ENCODE measurements at regions not wholly inside any gene's neighbourhood (a gene's known extent, or its start where the extent isn't known, plus 50 kb on each side); places are given as distances from the start of the nearest gene placed in this dataset.

GRCh38 chr6:104633125-104633524, 226.6 kb downstream of the HACE1 start:
- Histone ChIP-seq H4K20me1 (replicated peaks in 1 of 2; ENCODE audit: control insufficient read depth in 1 of 2, insufficient read depth in 2 of 2, low read length in 2 of 2) (no peaks in the 10 kb centered on the region), H2BK120ac (replicated peaks; ENCODE audit: low read depth, low read length) (no peak overlapping the region), H3K56ac (replicated peaks; ENCODE audit: insufficient read length, low read depth, low read length) (no peak overlapping the region), H2BK15ac (ENCODE audit: low read length) (no peak overlapping the region), H3K18ac (ENCODE audit: extremely low read depth, low read length) (no peak overlapping the region), H3K4me2 (ENCODE audit: insufficient read depth in 1 of 2, low read depth in 2 of 2, low read length in 2 of 2) (no peak overlapping the region), H3K79me1 (ENCODE audit: low read depth, low read length) (no peaks in the 10 kb centered on the region), H3K36me3 (ENCODE audit: control insufficient read depth in 2 of 4, insufficient read depth in 4 of 4, low read length in 3 of 4) (no peaks in the 10 kb centered on the region), H3K27ac (ENCODE audit: low read depth, low read length) (no peak overlapping the region), H3K79me2 (ENCODE audit: control insufficient read depth in 1 of 2, insufficient read depth in 2 of 2, low read length in 2 of 2) (no peaks in the 10 kb centered on the region), H2BK12ac (ENCODE audit: low read depth, low read length) (no peak overlapping the region), H3K9me3 (ENCODE audit: insufficient read depth in 2 of 2, low read depth in 1 of 2, low read length in 1 of 2) (no peaks in the 10 kb centered on the region), H3K4ac (replicated peaks; ENCODE audit: insufficient read length, low read depth, low read length) (no peak overlapping the region), H3K9ac (replicated peaks in 1 of 4; ENCODE audit: extremely low read depth in 1 of 4, low read depth in 3 of 4, low read length in 3 of 4) (no peak overlapping the region), H2BK5ac (ENCODE audit: low read depth, low read length) (no peak overlapping the region), H3K14ac (ENCODE audit: insufficient read length) (no peak overlapping the region), H3K4me1 (replicated peaks in 1 of 4; ENCODE audit: control insufficient read depth in 3 of 4, insufficient read depth in 4 of 4, low read length in 3 of 4) (peaks cover 0 to 5% (median 2%) of the 10 kb centered on the region in 4 experiments; a peak in 2 of 7 replicates), H4K8ac (ENCODE audit: extremely low read depth, insufficient read depth, low read length) (no peak overlapping the region), H4K91ac (replicated peaks; ENCODE audit: insufficient read length, low read length) (no peak overlapping the region), H4K5ac (ENCODE audit: insufficient read length, low read depth, low read length) (no peak overlapping the region), H3K23me2 (ENCODE audit: low read depth, low read length) (no peaks in the 10 kb centered on the region), H3K27me3 (replicated peaks in 1 of 4; ENCODE audit: control insufficient read depth in 3 of 4, extremely low read depth in 1 of 4, insufficient read depth in 3 of 4, low read length in 3 of 4) (no peaks in the 10 kb centered on the region), H3K4me3 (ENCODE audit: extremely low read depth in 1 of 4, insufficient read depth in 2 of 4, low read depth in 3 of 4, low read length in 4 of 4) (no peak overlapping the region), H2AK5ac (ENCODE audit: low read depth, low read length) (no peak overlapping the region), H2AFZ (ENCODE audit: low read length) (no peak overlapping the region), H2BK20ac (ENCODE audit: low read length) (no peak overlapping the region), H3K23ac (ENCODE audit: insufficient read length) (no peak overlapping the region)
- no peak for FAIRE-seq
- DNase-seq (ENCODE audit: low read depth in 1 of 2, low spot score in 2 of 2), result no peak
- WGBS, 2 experiments (ENCODE audit: extremely low coverage in 1 of 2, insufficient coverage in 1 of 2, insufficient read length in 1 of 2, insufficient replicate concordance in 2 of 2, low coverage in 1 of 2, low lambda C conversion rate in 2 of 2, missing lambda C conversion rate in 1 of 2), result 95% methylated on average over 4 of the region's 4 CpGs; no CpG with 5 or more reads in 1 of the 2 experiments
- ChIA-PET POLR2A (ENCODE audit: partially characterized antibody) (no interaction called here), CTCF (ENCODE audit: partially characterized antibody) (no interaction called here)
- TF ChIP-seq CBX5 (IDR thresholded peaks at IDR 0.05; ENCODE audit: low read depth, low read length), result no peak
- TF ChIP-seq RAD21 (IDR thresholded peaks at IDR 0.05 in 1 of 2, conservative IDR thresholded peaks at IDR 0.05 in 1 of 2; ENCODE audit: low read depth in 2 of 2, low read length in 2 of 2), result no peak
- no peak for TF ChIP-seq EP300 (IDR thresholded peaks at IDR 0.05; ENCODE audit: borderline replicate concordance in 1 of 2, low read depth in 2 of 2, low read length in 2 of 2)
- TF ChIP-seq KDM1A (IDR thresholded peaks at IDR 0.05; ENCODE audit: borderline replicate concordance, low read length), result no peak
- TF ChIP-seq MAFK (IDR thresholded peaks at IDR 0.05; ENCODE audit: low read depth, low read length), result no peak
- no peak for TF ChIP-seq FOSL1 (IDR thresholded peaks at IDR 0.05; ENCODE audit: insufficient read depth, low read depth, low read length)
- no peak for TF ChIP-seq CHD2 (IDR thresholded peaks at IDR 0.05; ENCODE audit: low read length)
- no peak for TF ChIP-seq SIN3A (conservative IDR thresholded peaks at IDR 0.05 in 1 of 2, IDR thresholded peaks at IDR 0.05 in 1 of 2; ENCODE audit: low read depth in 1 of 2, low read length in 2 of 2)
- no peak for TF ChIP-seq RNF2 (IDR thresholded peaks at IDR 0.05; ENCODE audit: borderline replicate concordance, low read depth, low read length, missing control alignments, poor library complexity, severe bottlenecking)
- no peak for TF ChIP-seq POU5F1 (IDR thresholded peaks at IDR 0.05; ENCODE audit: low read depth, low read length)
- no peak for TF ChIP-seq GTF2F1 (IDR thresholded peaks at IDR 0.05; ENCODE audit: borderline replicate concordance, low read depth, low read length)
- no peak for TF ChIP-seq CBX8 (IDR thresholded peaks at IDR 0.05; ENCODE audit: borderline replicate concordance, low read depth, low read length)
- no peak for TF ChIP-seq BACH1 (IDR thresholded peaks at IDR 0.05; ENCODE audit: low read length)

Measured in H1 (cell line).